Erythroblast (primary cell): ENCODE measurements at regions not wholly inside any gene's neighbourhood (a gene's known extent, or its start where the extent isn't known, plus 50 kb on each side); places are given as distances from the start of the nearest gene placed in this dataset.

Experiments used
- GATA1 ChIP-seq: IDR thresholded peaks from 2 replicates; pipeline ENCODE4 v1.6.1; 2011; ENCODE audit warnings: low read depth, mild to moderate bottlenecking, control low read depth, low read length, moderate library complexity
- POLR2A ChIP-seq: IDR thresholded peaks from 2 replicates; pipeline ENCODE4 v1.6.1; 2011; ENCODE audit warnings: mild to moderate bottlenecking, low read length

DNA sequence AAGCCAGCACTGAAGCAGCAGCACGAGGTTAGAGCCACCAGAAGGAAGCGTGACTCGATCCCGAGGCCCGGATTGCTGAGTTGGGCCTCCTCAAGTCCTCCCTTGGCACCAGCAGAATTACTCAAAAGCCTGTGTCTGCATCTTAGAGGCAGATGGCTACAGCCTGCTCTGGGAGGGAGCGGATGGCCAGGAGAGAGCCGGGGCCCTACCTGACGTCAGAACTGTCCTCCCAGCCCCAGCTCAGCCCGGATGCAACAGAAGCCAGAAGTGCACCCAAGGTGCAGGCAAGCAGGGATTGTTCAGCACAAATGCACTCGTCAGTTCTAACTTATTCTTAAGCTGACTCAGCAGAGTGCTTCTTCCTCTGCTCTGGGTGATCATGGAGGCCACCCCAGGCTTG lies 155.5 kb upstream of the RPS6KA2 start:
- no peak for TF ChIP-seq POLR2A
- TF ChIP-seq GATA1 = no peak
